ENCODE measurements at regions not wholly inside any gene's neighbourhood (a gene's known extent, or its start where the extent isn't known, plus 50 kb on each side); places are given as distances from the start of the nearest gene placed in this dataset.

DNA sequence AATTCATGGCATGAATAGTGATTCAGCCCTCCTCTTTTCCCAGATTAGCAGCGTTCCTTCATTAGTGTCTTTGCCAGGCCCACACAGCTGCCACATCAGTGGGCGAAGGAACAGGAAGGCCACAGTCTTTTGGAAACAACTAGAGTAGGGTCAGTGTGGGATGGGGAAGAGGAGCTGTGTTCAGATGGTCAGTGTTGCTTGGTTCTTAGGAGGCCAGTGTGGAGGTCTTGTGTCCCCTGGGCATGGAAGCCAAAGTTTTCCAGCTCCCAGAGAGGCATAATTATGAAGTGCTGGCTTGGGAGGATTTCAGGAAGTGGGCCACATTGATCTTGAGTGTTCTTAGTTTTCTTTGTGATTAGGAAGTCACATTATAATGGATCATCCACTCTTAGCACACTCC is 269.6 kb downstream of the PSAT1 start:
- no peak for DNase-seq (ENCODE audit: low spot score)

DNA sequence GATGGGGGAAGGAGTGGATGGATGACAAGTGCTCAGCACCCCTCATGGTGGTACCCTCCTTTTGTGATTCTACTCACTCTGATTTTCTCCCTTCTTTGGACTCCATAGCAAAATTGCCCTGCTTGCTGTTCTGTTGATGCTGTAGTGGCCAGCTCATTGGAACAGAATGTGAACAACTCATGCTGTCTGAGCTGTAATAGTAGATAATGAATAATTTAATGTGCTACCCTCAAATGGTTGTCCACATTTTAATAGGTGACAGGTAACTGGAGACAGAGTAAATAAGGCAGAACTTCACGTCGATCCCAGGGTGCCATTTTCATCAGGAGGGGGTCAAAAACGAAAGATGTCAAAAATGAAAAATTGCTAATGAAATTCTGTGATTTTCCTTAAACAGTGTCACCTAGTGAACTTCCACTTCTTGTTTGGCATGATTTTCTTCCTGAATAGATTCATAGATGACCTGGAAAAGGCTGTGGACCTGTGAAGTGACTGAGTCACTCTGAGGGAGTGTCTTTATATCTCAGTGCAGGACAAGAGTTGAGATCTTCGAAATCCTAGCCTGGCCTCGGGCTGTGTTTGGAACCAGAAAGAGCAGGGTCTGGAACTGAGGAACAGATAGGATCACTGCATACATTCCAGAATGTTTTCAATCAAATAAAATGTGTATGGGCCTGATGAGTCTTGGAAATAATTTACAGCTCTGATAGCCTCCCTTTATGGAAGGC is 270.2 kb downstream of the PSAT1 start:
- no peak for DNase-seq (ENCODE audit: low spot score)

DNA sequence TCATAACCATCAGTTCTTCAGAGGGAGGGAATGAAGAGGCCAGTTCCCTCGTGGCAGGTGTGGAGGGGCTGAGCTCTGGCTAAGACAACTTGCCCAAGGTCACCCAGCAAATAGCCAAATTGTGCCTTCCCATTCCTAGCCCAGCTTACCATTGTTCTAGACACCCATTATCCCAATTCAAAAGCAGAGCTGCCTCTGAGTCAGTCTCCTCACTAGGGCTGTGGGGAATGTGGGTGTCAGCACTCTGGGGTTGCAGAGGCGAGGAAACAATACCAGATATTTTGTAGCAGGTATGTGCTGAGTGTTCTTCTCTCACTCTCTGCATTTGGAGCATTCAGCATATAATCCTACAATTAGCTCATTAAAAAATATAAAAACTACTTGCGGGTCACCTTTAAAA is 270.8 kb downstream of the PSAT1 start:
- DNase-seq (ENCODE audit: low spot score), result no peak

DNA sequence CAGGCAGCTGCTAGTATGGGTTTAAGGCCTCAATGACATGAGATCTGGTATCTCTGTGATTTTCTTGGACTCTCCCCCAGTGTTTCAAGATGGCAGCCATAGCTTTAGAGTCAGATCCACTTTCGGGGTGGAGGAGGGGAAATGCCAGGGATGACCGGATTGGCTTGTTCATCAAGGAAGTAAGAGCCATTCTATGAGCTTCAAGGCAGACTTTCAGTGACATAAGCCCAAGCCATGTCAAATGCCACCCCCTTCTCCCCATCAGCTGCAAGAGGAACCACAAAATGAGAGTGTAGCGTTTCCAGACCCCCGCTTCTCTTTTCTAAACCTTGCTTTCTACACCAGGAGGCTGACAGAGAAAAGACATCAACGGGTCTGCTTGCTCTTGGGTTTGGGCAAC is 271.8 kb downstream of the PSAT1 start:
- no peak for DNase-seq (ENCODE audit: low spot score)

DNA sequence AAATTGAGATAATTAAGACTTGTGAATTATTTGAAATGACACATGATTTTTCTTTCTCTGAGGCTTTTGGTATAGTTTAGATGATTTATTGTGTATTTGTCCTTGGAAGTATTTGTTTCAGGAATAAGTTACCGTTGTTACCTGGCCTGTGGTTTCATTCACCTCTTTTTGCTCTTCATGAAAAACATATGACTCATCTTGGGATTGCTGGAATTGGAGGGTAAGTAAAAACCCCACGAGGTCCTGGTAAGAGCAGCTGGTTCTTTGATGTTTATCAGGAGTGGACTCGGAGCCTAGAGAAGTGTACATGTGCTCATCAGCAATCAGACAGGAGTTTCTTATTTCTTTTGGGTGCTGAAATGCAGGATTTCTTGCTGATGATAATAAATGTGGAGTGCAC is 275.3 kb downstream of the PSAT1 start:
- DNase-seq (ENCODE audit: low spot score), result no peak

DNA sequence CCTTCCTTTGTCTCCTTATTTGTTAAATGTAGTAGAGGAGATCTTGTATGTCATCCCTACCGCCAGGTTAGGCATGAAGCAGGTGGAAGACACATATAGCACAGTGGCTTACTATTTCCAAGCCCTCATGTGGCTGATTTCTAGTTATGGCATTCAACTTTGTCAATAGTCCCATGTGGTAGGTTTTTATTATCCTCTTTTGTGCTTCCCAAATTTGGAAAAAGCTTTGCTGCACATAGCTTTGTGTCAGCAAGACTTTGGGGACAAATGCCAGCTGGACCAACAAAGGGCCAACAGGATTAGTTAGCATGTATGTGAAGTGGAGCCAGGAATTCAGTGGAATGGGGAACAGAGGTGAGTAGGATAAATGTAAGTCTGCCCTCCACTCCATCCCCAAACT is 276.3 kb downstream of the PSAT1 start:
- DNase-seq (ENCODE audit: low spot score), result no peak

DNA sequence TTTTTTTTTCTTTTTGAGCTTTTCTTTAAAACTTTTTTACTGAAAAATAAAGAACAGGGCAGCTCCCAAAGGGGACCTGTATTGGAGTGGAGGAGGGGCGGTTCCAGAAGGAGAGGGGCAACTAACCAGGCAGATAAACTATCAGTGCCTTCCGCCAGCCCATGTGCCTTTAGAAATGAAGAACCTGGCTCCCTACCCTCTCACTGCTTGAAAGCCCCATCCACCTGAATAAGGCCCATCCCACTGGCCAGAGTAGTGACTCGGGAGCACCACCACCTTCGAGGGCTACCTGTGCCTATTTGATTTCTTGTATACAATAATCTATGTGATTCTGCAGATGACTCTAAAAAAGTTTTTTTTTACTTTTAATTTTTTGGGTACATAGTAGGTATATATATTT is 276.7 kb downstream of the PSAT1 start:
- no peak for DNase-seq (ENCODE audit: low spot score)

DNA sequence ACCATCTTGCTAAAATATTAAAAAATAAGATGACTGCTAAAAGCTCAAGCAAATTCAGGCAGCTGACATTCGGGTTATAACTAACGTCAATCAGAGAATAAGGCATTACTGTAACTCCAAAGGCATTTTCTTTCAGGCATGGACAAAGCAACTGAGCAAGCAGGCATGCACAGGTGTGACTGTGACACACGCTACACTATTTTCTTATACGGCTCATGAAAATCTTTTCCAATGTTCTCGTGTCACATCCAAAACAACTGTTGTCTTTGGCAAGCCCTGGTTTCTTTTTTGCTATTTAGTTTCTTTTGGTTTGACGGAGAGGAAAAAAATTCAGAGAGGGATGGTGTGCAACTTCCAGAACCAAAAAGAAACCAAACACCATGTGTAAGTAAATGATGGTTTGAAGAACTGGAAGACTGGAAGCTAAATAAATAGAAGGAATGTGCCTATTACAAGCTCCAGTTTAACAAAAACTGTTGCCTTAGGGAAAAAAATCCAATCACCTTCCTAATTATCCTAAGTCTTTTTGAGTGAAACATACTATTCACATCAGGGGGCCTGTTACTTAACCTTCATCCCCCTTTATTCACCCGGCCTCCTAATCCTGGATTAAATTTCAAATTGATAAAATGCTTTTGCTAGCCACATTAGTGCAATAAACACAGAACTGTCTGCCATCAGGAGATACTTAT is 277.6 kb downstream of the PSAT1 start:
- no peak for DNase-seq (ENCODE audit: low spot score)

DNA sequence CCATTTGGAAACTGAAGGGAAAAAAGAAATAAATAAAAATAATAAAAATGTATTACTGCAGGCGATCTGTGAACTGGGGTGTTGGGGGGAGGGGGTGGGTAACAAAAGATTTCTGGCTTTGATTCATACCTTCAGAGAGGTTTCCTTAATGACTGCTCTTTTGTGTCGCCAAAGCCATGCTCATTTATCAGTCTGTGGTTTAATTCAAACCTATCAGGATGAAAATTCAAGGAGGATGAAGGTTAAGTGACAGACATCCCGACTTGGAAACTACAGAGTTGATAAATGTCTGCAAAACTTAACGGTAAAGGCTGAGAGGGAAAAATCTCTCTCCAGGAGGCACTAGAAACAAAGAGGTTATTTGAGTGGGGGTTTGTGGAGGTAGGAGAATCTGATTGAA is 278.2 kb downstream of the PSAT1 start:
- DNase-seq (ENCODE audit: low spot score), result no peak

DNA sequence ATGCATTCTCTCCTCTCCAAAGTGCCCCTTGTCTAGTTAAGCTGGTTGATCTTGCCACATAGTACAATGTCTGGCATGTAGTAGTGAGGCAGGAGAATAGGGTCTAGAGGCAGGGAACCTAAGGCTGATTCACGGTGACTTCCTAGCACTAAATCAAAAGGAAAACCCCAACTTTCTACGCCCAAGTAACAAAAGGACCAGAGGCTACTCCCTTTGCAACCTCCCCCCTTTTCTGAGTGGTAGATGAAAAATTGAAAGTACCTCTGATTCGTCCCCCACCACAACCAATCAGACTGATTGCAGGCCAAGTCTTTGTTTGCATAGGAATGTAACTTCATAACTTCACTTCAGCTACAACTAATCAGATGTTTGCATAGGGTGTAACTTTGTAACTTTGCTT is 278.8 kb downstream of the PSAT1 start:
- DNase-seq (ENCODE audit: low spot score), result no peak

DNA sequence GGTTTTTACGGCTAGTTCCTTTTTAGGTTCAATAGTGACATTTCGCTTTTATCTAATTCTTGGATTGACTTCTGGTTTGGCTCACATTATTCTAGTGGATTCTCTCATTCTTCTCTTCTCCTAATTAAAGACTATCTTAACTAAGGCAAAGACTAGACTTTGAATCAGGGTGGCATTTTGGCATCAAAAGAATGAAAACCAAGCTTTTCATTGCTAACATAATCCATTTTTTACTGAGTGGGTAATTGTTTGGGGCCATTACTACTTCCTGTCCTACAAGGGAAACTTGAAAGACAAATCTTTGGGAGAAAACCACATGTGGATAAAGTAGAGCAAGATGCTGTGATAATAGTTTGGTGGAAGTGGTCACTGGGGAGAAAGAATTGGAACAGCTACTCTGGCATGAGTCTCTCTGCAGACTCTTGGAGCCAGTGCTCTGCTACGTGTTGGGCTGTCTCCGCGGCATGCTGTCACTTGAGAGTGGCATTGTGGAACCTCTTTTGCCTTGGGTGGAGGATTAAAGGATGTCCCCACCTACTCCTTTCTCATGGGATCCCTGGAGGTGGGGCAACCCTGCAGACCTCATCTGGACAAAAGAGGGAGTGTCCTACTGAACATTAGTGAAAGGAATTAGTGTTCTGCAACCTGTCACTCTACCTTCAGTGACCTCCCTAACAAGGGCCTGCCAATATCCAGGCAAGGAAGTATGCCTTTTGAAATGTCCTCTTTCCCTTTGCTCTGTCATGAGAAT is 280.4 kb downstream of the PSAT1 start:
- DNase-seq (ENCODE audit: low spot score), result no peak

DNA sequence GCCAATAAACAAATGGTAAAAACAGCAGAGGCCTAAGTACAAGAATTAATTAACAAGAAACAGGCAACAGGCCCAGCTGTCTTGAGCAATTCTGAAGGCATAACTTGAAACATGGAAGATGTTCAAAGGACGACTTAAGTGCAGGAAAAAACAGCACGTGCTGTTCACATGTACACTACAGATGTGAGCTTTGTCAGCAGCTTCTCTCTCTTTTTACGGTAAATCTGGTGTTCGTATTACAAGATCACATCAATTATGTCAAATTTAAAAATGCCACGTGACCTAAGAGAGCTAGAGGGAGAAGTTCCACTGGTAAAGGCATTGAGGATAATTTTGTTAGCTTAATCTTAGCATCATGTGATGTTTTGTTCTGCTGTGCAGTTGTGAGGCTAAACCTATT is 281.1 kb downstream of the PSAT1 start:
- DNase-seq (ENCODE audit: low spot score), result no peak

DNA sequence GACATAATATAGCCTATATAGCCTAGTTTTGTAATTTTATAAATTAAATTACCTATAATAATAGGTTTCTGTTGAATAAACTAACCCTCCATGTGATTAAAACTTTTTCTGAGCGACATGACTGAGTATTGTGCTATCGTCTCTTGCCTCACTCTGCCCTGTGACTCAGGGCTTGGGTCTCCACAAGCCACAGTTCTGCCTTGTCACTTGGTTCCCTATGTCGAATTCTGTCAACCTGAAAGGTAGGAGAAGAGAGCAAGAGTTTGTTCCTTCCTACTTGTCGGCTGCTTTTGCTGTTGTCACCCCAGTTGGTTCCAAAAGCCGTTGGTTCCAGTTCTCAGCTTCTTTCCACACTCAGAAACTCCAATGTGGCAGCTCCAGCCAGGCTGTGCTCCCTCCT is 285.9 kb downstream of the PSAT1 start:
- no peak for DNase-seq (ENCODE audit: low spot score)

DNA sequence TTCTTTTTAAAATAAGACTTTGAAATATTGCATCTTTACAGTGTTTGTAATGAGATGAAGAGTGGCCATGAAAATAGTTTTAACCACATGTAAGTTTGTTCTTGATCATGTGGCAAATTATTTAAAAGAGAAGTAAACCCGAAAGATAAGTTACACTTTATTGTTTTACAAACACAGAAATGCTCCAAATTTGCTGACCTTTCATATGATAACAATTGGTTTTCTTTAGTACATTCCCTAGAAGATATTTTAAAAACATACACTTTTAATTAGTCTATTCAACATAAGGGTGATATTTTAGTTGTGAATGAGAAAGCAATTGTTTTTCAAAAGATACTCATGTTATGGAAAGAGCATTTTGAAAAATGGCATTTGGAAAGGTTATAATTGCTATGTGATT is 287.7 kb downstream of the PSAT1 start:
- no peak for DNase-seq (ENCODE audit: low spot score)

DNA sequence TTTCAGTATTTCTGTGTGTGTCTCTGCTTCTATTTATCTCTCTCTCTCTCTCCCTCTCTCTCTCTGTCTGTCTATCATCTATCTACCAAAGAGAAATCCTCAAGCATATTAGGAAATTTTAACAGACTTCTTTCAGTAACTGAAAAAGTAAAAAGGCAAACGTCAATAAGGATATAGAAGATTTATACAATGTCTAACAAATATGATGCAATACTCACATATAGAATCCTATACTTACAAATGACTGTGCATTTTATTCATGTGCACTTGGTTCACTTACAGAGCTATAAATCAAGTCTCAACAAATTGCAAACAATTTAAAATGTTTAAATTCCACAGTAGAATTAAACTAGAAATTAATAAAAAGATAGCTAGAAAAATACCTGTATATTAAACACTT is 289.0 kb downstream of the PSAT1 start:
- no peak for DNase-seq (ENCODE audit: low spot score)

DNA sequence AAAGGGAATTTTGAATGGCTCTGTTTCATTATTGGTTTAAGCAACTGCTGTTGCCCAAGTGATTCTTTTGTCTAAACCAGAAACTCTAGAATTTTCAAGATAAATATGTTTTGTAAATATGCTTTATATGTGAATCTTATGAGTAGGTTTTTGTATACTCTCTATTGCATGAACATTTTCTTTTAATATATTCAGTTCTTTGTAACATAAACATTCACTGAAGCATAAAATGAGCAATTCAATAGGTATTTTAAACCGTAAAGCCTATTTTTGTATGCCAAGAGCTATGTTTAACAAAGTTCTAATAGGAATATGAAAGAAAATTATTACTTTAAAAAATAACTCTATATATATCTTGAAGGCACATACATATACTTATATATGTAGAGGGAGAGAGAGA is 293.1 kb downstream of the PSAT1 start:
- DNase-seq (ENCODE audit: low spot score), result no peak

DNA sequence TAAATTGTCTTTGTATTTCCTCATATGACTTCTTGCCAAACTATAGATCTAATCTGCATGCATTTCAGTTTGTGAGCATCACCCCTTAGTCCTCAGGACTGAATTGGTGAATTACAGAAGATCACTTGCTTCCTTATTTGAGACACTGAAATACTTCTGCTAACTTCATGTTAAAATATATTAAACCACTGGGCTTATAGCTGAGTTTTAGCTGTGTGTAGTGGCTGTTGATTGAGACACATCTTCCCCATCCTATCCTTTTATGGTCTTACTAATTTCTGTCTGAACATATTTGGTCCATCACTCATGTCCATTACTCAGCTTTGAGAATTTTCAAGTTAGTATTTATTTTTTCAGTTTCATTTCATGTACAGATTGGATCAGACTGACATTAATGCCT is 295.9 kb downstream of the PSAT1 start:
- no peak for DNase-seq (ENCODE audit: low spot score)

DNA sequence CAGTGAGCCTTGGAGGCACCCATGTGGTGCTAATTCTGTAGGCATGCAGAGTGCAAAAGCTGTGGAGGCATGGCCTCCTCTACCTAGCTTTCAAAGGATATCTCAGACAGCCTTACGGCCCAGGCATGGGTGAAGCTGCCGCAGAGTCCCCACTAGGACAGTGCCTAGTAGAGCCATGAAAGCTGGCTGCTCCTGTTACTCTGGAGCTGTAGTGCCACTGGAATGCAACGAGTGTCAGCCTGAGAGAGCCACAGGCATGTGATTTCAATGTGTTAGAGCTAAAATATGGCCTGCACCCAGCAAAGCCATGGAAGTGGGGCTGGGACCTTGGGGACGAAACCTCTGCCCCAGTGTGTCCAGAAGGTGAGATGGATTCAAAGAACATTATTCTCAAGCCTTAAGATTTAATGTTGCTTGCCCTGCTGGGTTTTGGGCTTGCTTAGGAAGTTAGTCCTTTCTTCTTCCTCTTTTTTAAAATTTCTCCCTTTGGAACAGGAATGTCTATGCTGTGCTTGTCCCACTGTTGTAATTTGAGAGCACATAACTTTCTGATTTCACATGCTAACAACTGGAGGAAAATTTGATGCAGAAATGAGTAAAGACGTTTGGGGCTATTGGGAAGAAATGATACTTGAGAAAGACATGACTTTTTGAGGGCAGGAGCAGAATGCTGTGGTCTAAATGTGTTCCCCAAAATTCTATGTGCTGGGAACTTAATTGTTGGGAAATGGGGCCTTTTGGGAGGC is 298.4 kb downstream of the PSAT1 start:
- DNase-seq (ENCODE audit: low spot score), result no peak

DNA sequence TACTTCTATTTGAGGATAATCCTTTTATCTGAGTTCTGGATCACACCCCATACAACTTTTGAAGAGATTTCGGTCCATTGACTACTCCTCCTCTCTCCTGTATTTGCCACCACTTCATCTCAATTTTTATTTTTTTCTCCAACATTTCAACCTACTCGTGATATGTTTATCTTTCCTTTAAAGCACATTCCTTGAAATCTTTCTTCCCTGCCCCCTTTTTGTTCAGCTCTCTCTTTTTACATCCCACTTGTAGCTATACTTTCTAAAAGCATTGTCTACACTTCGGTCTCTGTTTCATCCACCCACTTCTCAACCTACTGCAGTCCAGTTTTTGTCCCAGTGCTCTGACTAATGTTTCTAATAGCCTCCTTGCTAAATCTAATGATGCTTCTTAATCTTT is 299.4 kb downstream of the PSAT1 start:
- no peak for DNase-seq (ENCODE audit: low spot score)

DNA sequence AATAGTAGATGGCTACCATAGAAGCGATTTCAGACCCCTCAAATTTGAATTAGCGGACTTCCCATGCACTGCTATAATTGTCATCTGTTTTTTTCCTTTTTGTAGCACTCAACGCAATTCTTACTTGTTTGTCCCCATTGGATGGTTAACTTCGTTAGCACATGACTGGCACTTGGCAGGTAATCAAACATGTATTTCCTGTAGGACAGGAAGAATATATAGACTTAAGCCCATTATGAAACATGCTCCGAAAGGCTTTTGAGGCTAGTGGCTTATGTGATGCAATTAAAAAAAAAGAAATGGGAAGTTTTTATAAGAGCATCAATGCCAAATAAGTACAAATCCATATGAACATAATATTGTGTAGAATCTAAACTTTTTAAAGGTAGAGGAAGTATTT is 301.2 kb downstream of the PSAT1 start:
- no peak for DNase-seq (ENCODE audit: low spot score)

DNA sequence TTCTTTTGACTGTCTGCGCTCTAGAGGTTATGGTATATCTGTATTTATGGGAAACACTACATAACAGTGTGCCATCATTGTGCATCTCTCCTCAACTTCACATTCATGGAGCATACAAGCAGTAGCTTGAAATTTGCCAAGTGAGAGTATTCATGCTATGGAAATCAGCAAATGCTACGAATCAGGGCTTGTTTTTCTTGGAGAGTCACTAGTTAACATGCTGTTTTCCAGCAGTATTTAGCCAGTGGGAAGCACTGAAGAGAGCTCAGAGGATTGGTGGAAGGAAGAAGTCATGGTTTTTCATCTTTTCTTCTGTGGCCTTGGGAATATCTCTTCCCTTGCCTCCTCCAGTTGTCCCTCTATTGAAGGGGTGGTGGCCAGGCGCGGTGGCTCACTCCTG is 303.0 kb downstream of the PSAT1 start:
- no peak for DNase-seq (ENCODE audit: low spot score)

DNA sequence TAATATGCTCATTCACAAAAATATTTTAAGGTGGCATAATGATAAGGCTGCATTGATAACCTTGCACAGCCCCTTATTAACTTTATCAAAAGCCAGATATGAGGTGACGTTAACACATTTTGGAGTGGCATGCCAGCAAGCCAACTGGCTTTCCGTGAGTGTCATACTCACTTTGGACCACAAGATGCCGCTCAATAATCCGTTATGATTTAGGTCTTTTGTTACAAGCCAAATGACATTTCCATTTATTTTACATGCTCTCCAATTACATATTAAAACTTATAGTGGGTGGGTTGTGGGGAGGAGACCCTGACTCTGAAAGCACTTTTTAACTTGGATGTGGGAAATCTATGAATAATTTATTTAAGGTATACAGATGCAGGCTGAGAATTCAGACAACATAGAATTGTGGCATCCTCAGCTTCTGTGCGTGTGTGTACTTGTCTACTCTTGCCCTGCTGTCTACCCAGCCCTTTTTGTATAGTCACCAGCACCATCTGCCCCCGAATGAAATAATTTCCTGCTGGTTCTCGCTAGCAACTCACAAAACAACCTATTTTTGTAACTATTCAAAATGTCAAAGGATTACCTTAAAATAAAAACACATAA is 305.1 kb downstream of the PSAT1 start:
- DNase-seq (ENCODE audit: low spot score), result no peak

All from HuH-7.5 (cell line).